ENCODE measurements at regions not wholly inside any gene's neighbourhood (a gene's known extent, or its start where the extent isn't known, plus 50 kb on each side); places are given as distances from the start of the nearest gene placed in this dataset.

DNA sequence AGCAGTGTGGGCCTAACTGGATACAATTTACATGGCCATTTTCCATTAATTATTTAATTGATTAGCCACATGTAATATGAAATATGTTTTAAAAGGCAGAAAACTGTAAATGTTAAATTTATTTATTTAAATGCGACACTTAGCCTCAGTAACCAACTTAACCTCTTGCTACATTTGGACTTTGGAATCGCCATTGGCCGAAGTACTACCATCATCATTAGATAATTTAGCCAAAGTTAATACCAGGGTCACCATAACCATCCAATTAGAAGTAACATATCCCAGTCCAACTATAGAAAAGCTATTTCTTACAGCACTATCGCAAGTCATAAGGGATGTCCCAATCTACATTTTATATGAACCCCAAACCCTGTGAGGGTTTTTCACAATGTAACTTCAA, 558.6 kb upstream of the IGFBP3 start:
- Histone ChIP-seq H3K9me3 (ENCODE audit: control insufficient read depth, low read length) (peaks cover 3% of the 10 kb centered on the region), H3K23ac (ENCODE audit: low read length in 2 of 2) (no peak overlapping the region), H3K9ac (ENCODE audit: low read length) (no peak overlapping the region), H3K18ac (ENCODE audit: low read depth in 1 of 2, low read length in 2 of 2) (no peak overlapping the region), H3K4me3 (ENCODE audit: insufficient read depth in 1 of 2, low read depth in 1 of 2, low read length in 2 of 2) (no peak overlapping the region), H3K79me1 (replicated peaks; ENCODE audit: low read length, poor library complexity, severe bottlenecking) (no peaks in the 10 kb centered on the region), H3K27me3 (ENCODE audit: control insufficient read depth in 1 of 2, insufficient read depth in 1 of 2, low read length in 2 of 2) (no peaks in the 10 kb centered on the region), H2BK15ac (ENCODE audit: low read depth, poor library complexity, severe bottlenecking) (no peak overlapping the region), H2BK120ac (ENCODE audit: low read depth, low read length) (no peak overlapping the region), H3K4me1 (ENCODE audit: control insufficient read depth, insufficient read depth, low read depth, low read length) (peaks cover 7% of the 10 kb centered on the region), H4K8ac (ENCODE audit: low read length) (no peak overlapping the region), H2BK5ac (ENCODE audit: low read depth, low read length, poor library complexity, severe bottlenecking) (no peak overlapping the region), H3K4ac (ENCODE audit: low read depth in 1 of 2, low read length in 2 of 2) (no peak overlapping the region), H3K4me2 (ENCODE audit: low read length, poor library complexity, severe bottlenecking) (no peak overlapping the region), H3K14ac (ENCODE audit: low read length in 2 of 2) (no peak overlapping the region), H2AFZ (ENCODE audit: low read depth, low read length) (no peak overlapping the region), H3K27ac (ENCODE audit: low read length, poor library complexity, severe bottlenecking) (no peak overlapping the region), H4K91ac (ENCODE audit: low read length) (no peak overlapping the region), H2AK5ac (ENCODE audit: low read length, severe bottlenecking) (no peak overlapping the region), H2BK12ac (ENCODE audit: low read length in 2 of 2) (no peak overlapping the region), H3K36me3 (ENCODE audit: control insufficient read depth in 1 of 2, insufficient read depth in 2 of 2, low read depth in 1 of 2, low read length in 2 of 2) (no peaks in the 10 kb centered on the region)
- DNase-seq = no peak
- WGBS = 99% methylated on average over 4 of the region's 4 CpGs

DNA sequence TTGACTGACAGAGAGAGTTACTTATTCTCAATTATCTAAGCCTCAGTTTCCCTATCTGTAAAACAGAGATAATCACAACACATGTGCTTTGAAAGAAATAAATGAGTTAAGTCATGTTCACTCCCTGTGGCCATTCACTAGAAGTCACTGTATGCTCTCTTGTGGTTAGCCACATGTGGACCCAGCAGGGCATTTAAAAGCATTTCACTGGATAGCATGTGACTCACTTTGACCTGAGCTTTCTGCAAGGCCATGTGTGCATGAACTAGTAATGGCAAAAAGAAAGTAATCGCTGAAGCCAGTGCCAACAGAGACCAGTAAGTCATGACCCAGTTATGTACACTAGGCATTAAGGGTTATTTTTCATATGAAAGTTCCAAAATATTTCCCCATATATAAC, 557.0 kb upstream of the IGFBP3 start:
- H3K23ac ChIP-seq (ENCODE audit: low read length in 2 of 2) = no peak overlapping the region
- no CpG with 5 or more reads among the region's 1 CpG for WGBS

DNA sequence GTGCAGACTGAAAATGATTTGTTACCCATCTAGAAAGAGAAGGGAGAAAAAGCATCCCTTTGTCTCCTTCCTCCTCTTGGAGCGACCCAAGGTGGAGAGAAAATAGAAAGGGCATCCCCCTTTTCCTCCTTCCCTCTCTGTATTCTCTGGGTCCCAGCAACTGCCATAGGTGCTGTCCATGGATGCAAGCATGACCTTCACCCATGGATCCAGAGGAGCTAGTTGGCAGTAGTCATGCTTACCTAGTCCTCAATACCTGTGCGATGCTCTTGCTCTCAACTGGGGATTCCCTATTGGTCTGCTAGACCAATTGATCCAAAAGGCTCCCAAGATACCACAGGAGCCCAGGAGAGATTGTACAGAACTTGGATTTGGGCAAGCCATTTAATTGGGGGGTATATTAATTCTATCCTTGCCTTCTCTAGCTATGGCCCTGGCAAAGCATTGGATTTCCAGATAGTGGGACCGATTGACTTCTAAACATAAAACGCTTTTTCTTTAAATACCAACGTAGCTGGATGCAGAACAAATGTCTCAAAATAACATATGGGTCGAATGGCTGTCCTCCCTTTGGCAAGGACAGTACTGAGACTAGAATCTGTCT, 547.8 kb upstream of the IGFBP3 start:
- no peak overlapping the region for H3K4ac ChIP-seq (ENCODE audit: low read depth in 1 of 2, low read length in 2 of 2)
- no peak overlapping the region for H2BK5ac ChIP-seq (ENCODE audit: low read depth, low read length, poor library complexity, severe bottlenecking)
- no peak overlapping the region for H3K14ac ChIP-seq (ENCODE audit: low read length in 2 of 2)
- H3K27me3 ChIP-seq (ENCODE audit: control insufficient read depth in 1 of 2, insufficient read depth in 1 of 2, low read length in 2 of 2) = no peaks in the 10 kb centered on the region
- H3K9ac ChIP-seq (ENCODE audit: low read length) = no peak overlapping the region
- no peak overlapping the region for H2BK12ac ChIP-seq (ENCODE audit: low read length in 2 of 2)
- H2BK15ac ChIP-seq (ENCODE audit: low read depth, poor library complexity, severe bottlenecking) = no peak overlapping the region
- DNase-seq = peak; percentile 40
- H3K27ac ChIP-seq (ENCODE audit: low read length, poor library complexity, severe bottlenecking) = no peak overlapping the region
- H2AFZ ChIP-seq (ENCODE audit: low read depth, low read length) = no peak overlapping the region
- H3K79me1 ChIP-seq (replicated peaks; ENCODE audit: low read length, poor library complexity, severe bottlenecking) = no peaks in the 10 kb centered on the region
- no peak overlapping the region for H4K8ac ChIP-seq (ENCODE audit: low read length)
- no peak overlapping the region for H2AK5ac ChIP-seq (ENCODE audit: low read length, severe bottlenecking)
- no peak overlapping the region for H2BK120ac ChIP-seq (ENCODE audit: low read depth, low read length)
- no peaks in the 10 kb centered on the region for H3K36me3 ChIP-seq (ENCODE audit: control insufficient read depth in 1 of 2, insufficient read depth in 2 of 2, low read depth in 1 of 2, low read length in 2 of 2)
- H3K4me1 ChIP-seq (ENCODE audit: control insufficient read depth, insufficient read depth, low read depth, low read length) = no peaks in the 10 kb centered on the region
- H4K91ac ChIP-seq (ENCODE audit: low read length) = no peak overlapping the region
- peak overlapping the region in 1 of 2 experiments; percentile 20 for H3K4me3 ChIP-seq (ENCODE audit: insufficient read depth in 1 of 2, low read depth in 1 of 2, low read length in 2 of 2)
- no peak overlapping the region for H3K23ac ChIP-seq (ENCODE audit: low read length in 2 of 2)
- H3K4me2 ChIP-seq (ENCODE audit: low read length, poor library complexity, severe bottlenecking) = no peak overlapping the region
- H3K9me3 ChIP-seq (ENCODE audit: control insufficient read depth, low read length) = peaks cover 92% of the 10 kb centered on the region
- WGBS = 63% methylated on average over 5 of the region's 6 CpGs
- H3K18ac ChIP-seq (ENCODE audit: low read depth in 1 of 2, low read length in 2 of 2) = no peak overlapping the region

More for the DNA sequence above, 557.0 kb upstream of the IGFBP3 start:
- Histone ChIP-seq H4K91ac (ENCODE audit: low read length) (no peak overlapping the region), H2AK5ac (ENCODE audit: low read length, severe bottlenecking) (no peak overlapping the region), H3K27me3 (ENCODE audit: control insufficient read depth in 1 of 2, insufficient read depth in 1 of 2, low read length in 2 of 2) (no peaks in the 10 kb centered on the region), H2BK15ac (ENCODE audit: low read depth, poor library complexity, severe bottlenecking) (no peak overlapping the region), H3K18ac (ENCODE audit: low read depth in 1 of 2, low read length in 2 of 2) (no peak overlapping the region), H2BK5ac (ENCODE audit: low read depth, low read length, poor library complexity, severe bottlenecking) (no peak overlapping the region), H3K36me3 (ENCODE audit: control insufficient read depth in 1 of 2, insufficient read depth in 2 of 2, low read depth in 1 of 2, low read length in 2 of 2) (no peaks in the 10 kb centered on the region), H2BK120ac (ENCODE audit: low read depth, low read length) (no peak overlapping the region), H3K4ac (ENCODE audit: low read depth in 1 of 2, low read length in 2 of 2) (no peak overlapping the region), H3K4me1 (ENCODE audit: control insufficient read depth, insufficient read depth, low read depth, low read length) (peaks cover 4% of the 10 kb centered on the region), H4K8ac (ENCODE audit: low read length) (no peak overlapping the region), H3K4me2 (ENCODE audit: low read length, poor library complexity, severe bottlenecking) (no peak overlapping the region), H3K4me3 (ENCODE audit: insufficient read depth in 1 of 2, low read depth in 1 of 2, low read length in 2 of 2) (no peak overlapping the region), H2AFZ (ENCODE audit: low read depth, low read length) (no peak overlapping the region), H3K14ac (ENCODE audit: low read length in 2 of 2) (no peak overlapping the region), H3K79me1 (replicated peaks; ENCODE audit: low read length, poor library complexity, severe bottlenecking) (no peaks in the 10 kb centered on the region), H3K9me3 (ENCODE audit: control insufficient read depth, low read length) (peaks cover 15% of the 10 kb centered on the region), H2BK12ac (ENCODE audit: low read length in 2 of 2) (no peak overlapping the region), H3K27ac (ENCODE audit: low read length, poor library complexity, severe bottlenecking) (no peak overlapping the region), H3K9ac (ENCODE audit: low read length) (no peak overlapping the region)
- peak; percentile 83 for DNase-seq

DNA sequence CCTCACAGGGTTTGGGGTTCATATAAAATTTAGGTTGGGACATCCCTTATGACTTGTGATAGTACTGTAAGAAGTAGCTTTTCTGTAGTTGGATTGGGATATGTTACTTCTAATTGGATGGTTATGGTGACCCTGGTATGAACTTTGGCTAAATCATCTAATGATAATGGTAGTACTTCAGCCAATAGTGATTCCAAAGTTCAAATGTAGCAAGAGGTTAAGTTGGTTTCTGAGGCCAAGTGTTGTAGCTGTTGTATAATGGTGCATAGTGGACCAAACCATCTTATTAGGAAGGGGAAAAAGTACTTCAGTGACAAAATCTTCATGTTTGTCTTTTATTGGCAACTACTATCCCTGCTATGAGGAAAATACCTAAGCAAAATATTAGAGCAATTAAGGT, 542.1 kb upstream of the IGFBP3 start:
- Histone ChIP-seq H4K91ac (ENCODE audit: low read length) (no peak overlapping the region), H4K8ac (ENCODE audit: low read length) (no peak overlapping the region), H3K4me2 (ENCODE audit: low read length, poor library complexity, severe bottlenecking) (no peak overlapping the region), H2AFZ (ENCODE audit: low read depth, low read length) (no peak overlapping the region), H3K79me1 (replicated peaks; ENCODE audit: low read length, poor library complexity, severe bottlenecking) (no peaks in the 10 kb centered on the region), H2AK5ac (ENCODE audit: low read length, severe bottlenecking) (no peak overlapping the region), H3K14ac (ENCODE audit: low read length in 2 of 2) (no peak overlapping the region), H2BK15ac (ENCODE audit: low read depth, poor library complexity, severe bottlenecking) (no peak overlapping the region), H3K27ac (ENCODE audit: low read length, poor library complexity, severe bottlenecking) (no peak overlapping the region), H3K4me3 (ENCODE audit: insufficient read depth in 1 of 2, low read depth in 1 of 2, low read length in 2 of 2) (no peak overlapping the region), H3K4ac (ENCODE audit: low read depth in 1 of 2, low read length in 2 of 2) (no peak overlapping the region), H3K9me3 (ENCODE audit: control insufficient read depth, low read length) (peaks cover 47% of the 10 kb centered on the region), H2BK12ac (ENCODE audit: low read length in 2 of 2) (no peak overlapping the region), H2BK120ac (ENCODE audit: low read depth, low read length) (no peak overlapping the region), H2BK5ac (ENCODE audit: low read depth, low read length, poor library complexity, severe bottlenecking) (no peak overlapping the region), H3K27me3 (ENCODE audit: control insufficient read depth in 1 of 2, insufficient read depth in 1 of 2, low read length in 2 of 2) (no peaks in the 10 kb centered on the region), H3K18ac (ENCODE audit: low read depth in 1 of 2, low read length in 2 of 2) (no peak overlapping the region), H3K23ac (ENCODE audit: low read length in 2 of 2) (no peak overlapping the region), H3K36me3 (ENCODE audit: control insufficient read depth in 1 of 2, insufficient read depth in 2 of 2, low read depth in 1 of 2, low read length in 2 of 2) (no peaks in the 10 kb centered on the region), H3K9ac (ENCODE audit: low read length) (no peak overlapping the region), H3K4me1 (ENCODE audit: control insufficient read depth, insufficient read depth, low read depth, low read length) (no peaks in the 10 kb centered on the region)
- no peak for DNase-seq

Measured in mesenchymal stem cell (in vitro differentiated cells and primary cell).